GM20000 (cell line): ENCODE measurements at regions not wholly inside any gene's neighbourhood (a gene's known extent, or its start where the extent isn't known, plus 50 kb on each side); places are given as distances from the start of the nearest gene placed in this dataset.

Experiments used
- DNase-seq: peaks from one replicate; pipeline ENCODE4 v3.0.0; 2012; ENCODE audit warnings: low spot score
- TF ChIP-seq, protein P1 (sequence below): IDR thresholded peaks from 2 replicates; pipeline ENCODE4 v1.5.1; 2012; ENCODE audit warnings: mild to moderate bottlenecking, control low read depth; ENCODE audit errors: extremely low read depth, missing control alignments

DNA sequence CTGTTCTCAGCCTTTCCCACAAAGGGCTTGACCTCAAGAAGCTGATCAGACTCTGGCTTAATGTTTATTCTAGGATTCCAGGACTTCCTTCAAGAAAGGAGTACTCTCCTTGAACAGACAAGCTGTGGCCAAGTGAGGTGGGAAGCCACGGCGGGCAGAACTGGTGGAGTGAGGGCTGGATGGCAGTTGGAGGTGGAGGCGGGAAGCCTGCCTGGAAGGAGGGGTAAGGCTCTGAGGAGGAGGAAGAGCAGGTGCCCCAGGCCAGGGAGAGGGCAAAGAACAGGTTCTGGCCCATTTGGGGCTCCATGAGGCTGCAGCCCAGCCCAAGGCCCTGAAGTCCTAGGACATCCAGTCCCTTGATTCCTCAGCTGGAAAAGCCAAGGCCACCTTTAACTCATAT lies 143.9 kb downstream of the CYP26B1 start:
- TF ChIP-seq, protein P1, sequence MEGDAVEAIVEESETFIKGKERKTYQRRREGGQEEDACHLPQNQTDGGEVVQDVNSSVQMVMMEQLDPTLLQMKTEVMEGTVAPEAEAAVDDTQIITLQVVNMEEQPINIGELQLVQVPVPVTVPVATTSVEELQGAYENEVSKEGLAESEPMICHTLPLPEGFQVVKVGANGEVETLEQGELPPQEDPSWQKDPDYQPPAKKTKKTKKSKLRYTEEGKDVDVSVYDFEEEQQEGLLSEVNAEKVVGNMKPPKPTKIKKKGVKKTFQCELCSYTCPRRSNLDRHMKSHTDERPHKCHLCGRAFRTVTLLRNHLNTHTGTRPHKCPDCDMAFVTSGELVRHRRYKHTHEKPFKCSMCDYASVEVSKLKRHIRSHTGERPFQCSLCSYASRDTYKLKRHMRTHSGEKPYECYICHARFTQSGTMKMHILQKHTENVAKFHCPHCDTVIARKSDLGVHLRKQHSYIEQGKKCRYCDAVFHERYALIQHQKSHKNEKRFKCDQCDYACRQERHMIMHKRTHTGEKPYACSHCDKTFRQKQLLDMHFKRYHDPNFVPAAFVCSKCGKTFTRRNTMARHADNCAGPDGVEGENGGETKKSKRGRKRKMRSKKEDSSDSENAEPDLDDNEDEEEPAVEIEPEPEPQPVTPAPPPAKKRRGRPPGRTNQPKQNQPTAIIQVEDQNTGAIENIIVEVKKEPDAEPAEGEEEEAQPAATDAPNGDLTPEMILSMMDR, result no peak
- DNase-seq, result no peak

- DNase-seq, result no peak
- TF ChIP-seq, protein P1, result no peak
These were observed 144.5 kb downstream of the CYP26B1 start for GRCh38 chr2:72003124-72003523.

DNA sequence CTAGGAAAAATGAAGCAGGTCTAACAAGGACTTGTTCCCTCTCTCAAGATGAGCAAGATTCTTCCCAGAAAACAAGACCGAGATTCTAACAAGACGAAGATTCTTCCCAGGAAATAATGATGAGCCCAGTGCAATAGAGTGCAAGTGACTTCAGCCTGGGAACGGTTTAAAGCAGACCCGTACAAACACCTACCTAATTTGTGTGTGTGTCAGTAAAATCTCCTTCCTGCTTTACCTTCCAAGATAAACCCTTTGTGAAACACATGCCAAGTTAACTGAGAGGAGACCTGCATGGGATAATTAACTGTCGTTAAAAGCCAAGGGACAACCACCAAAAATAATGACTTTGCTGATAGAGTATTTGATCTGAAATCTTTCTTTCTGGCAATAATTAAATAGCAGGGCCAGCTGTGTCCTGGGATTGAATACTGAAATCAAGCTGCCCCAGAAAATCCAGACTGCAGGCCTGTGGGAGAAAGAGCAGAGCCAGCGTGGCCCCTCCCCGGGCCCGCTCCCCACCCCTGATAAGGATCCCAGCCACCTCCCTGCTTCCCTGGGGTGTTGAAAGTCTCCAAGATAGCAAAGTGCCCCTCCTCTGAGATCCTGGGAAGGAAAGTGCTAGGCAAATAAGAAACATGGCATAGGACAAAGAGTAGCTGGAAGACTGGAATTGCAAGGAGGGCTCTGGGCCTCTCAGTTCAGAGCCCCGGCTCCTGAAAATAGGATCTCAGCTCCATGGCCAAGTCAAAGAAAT lies 145.5 kb downstream of the CYP26B1 start:
- no peak for DNase-seq
- TF ChIP-seq, protein P1, result no peak

DNA sequence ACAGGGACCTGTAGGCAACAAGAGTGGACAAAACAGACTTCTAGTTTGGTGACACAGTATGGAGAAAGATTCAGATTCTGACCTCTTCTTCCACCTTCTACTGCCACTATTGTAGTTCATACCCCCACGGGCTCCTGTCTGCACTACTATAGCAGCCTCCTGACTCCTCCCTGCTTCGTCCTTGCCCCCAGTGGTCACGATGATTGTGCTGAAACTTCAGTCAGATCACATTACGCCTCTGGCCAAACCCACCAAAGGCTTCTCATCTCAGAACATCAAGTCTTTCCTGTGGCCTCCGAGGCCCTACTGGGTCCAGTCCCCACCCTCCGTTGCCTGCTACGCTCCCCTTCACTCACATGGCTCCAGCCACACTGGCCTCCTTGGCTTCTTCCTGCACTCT lies 147.6 kb downstream of the CYP26B1 start:
- TF ChIP-seq, protein P1, result no peak
- DNase-seq, result no peak

GRCh38 chr2:71999580-71999979 lies 148.1 kb downstream of the CYP26B1 start:
- no peak for DNase-seq
- TF ChIP-seq, protein P1, result no peak

DNA sequence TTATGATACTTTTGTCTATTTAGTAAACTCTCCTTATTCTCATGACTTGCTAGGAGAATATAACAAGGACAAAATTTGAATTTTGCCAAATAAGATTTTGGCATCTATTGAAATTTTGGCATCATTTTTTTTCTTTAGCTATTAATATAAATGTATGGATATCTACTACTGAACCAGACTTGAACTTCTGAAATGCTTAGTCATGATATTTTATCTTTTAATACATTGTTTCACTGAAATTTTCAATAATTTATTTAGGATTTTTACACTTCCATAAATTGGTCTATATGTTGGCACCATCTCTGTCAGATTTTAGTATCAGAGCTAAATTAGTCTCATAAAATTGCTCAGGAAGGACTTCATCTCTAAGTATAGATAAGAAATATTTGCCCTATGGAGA lies 149.8 kb downstream of the CYP26B1 start:
- TF ChIP-seq, protein P1, result no peak
- DNase-seq, result no peak

- TF ChIP-seq, protein P1, result no peak
- no peak for DNase-seq
These were observed 152.5 kb downstream of the CYP26B1 start for GRCh38 chr2:71995067-71995665.
